ENCODE measurements at regions not wholly inside any gene's neighbourhood (a gene's known extent, or its start where the extent isn't known, plus 50 kb on each side); places are given as distances from the start of the nearest gene placed in this dataset.

GRCh38 chr2:18724371-18725145 is 135.2 kb upstream of the NT5C1B start:
- Histone ChIP-seq H3K27me3 (ENCODE audit: insufficient read depth, low read depth) (no peaks in the 10 kb centered on the region), H4K20me1 (ENCODE audit: insufficient read depth) (no peaks in the 10 kb centered on the region), H2AFZ (ENCODE audit: low read depth) (no peak overlapping the region), H3K4me1 (ENCODE audit: low read depth, poor library complexity, severe bottlenecking) (no peaks in the 10 kb centered on the region), H3K4me2 (no peak overlapping the region), H3K79me2 (ENCODE audit: insufficient read depth, low read depth) (no peaks in the 10 kb centered on the region), H3K27ac (no peak overlapping the region), H3K4me3 (IDR thresholded peaks at IDR 0.05; ENCODE audit: insufficient read depth, low read depth, low read length) (no peak overlapping the region), H3K36me3 (ENCODE audit: insufficient read depth) (no peaks in the 10 kb centered on the region), H3K9ac (no peak overlapping the region)
- TF ChIP-seq CTCF (conservative IDR thresholded peaks at IDR 0.05; ENCODE audit: low read depth, low read length) = no peak

GRCh38 chr2:18723219-18723618 is 133.8 kb upstream of the NT5C1B start:
- Histone ChIP-seq H3K9ac (no peak overlapping the region), H2AFZ (ENCODE audit: low read depth) (no peak overlapping the region), H3K36me3 (ENCODE audit: insufficient read depth) (no peaks in the 10 kb centered on the region), H3K4me2 (no peak overlapping the region), H3K4me3 (IDR thresholded peaks at IDR 0.05; ENCODE audit: insufficient read depth, low read depth, low read length) (no peak overlapping the region), H3K27me3 (ENCODE audit: insufficient read depth, low read depth) (no peaks in the 10 kb centered on the region), H3K4me1 (ENCODE audit: low read depth, poor library complexity, severe bottlenecking) (no peaks in the 10 kb centered on the region), H3K79me2 (ENCODE audit: insufficient read depth, low read depth) (no peaks in the 10 kb centered on the region), H3K27ac (no peak overlapping the region), H4K20me1 (ENCODE audit: insufficient read depth) (no peaks in the 10 kb centered on the region)
- TF ChIP-seq CTCF (conservative IDR thresholded peaks at IDR 0.05; ENCODE audit: low read depth, low read length) = no peak

- H3K27ac ChIP-seq = no peak overlapping the region
These were observed 132.7 kb upstream of the NT5C1B start for GRCh38 chr2:18722101-18722500.

GRCh38 chr2:18721038-18721922 is 131.9 kb upstream of the NT5C1B start:
- no peaks in the 10 kb centered on the region for H4K20me1 ChIP-seq (ENCODE audit: insufficient read depth)
- no peak for TF ChIP-seq CTCF (conservative IDR thresholded peaks at IDR 0.05; ENCODE audit: low read depth, low read length)
- no peak overlapping the region for H3K4me2 ChIP-seq
- no peak overlapping the region for H2AFZ ChIP-seq (ENCODE audit: low read depth)
- no peak overlapping the region for H3K9ac ChIP-seq
- no peak overlapping the region for H3K4me3 ChIP-seq (IDR thresholded peaks at IDR 0.05; ENCODE audit: insufficient read depth, low read depth, low read length)
- no peaks in the 10 kb centered on the region for H3K79me2 ChIP-seq (ENCODE audit: insufficient read depth, low read depth)
- H3K27me3 ChIP-seq (ENCODE audit: insufficient read depth, low read depth) = no peaks in the 10 kb centered on the region
- H3K27ac ChIP-seq = no peak overlapping the region
- H3K36me3 ChIP-seq (ENCODE audit: insufficient read depth) = no peaks in the 10 kb centered on the region
- H3K4me1 ChIP-seq (ENCODE audit: low read depth, poor library complexity, severe bottlenecking) = no peaks in the 10 kb centered on the region

More at GRCh38 chr2:18722101-18722500, 132.7 kb upstream of the NT5C1B start:
- H3K36me3 ChIP-seq (ENCODE audit: insufficient read depth) = no peaks in the 10 kb centered on the region
- H3K79me2 ChIP-seq (ENCODE audit: insufficient read depth, low read depth) = no peaks in the 10 kb centered on the region
- no peak overlapping the region for H2AFZ ChIP-seq (ENCODE audit: low read depth)
- H3K9ac ChIP-seq = no peak overlapping the region
- no peak overlapping the region for H3K4me2 ChIP-seq
- no peaks in the 10 kb centered on the region for H3K4me1 ChIP-seq (ENCODE audit: low read depth, poor library complexity, severe bottlenecking)
- no peak overlapping the region for H3K4me3 ChIP-seq (IDR thresholded peaks at IDR 0.05; ENCODE audit: insufficient read depth, low read depth, low read length)
- H3K27me3 ChIP-seq (ENCODE audit: insufficient read depth, low read depth) = no peaks in the 10 kb centered on the region
- H4K20me1 ChIP-seq (ENCODE audit: insufficient read depth) = no peaks in the 10 kb centered on the region
- no peak for TF ChIP-seq CTCF (conservative IDR thresholded peaks at IDR 0.05; ENCODE audit: low read depth, low read length)
